ENCODE measurements at regions not wholly inside any gene's neighbourhood (a gene's known extent, or its start where the extent isn't known, plus 50 kb on each side); places are given as distances from the start of the nearest gene placed in this dataset.

DNA sequence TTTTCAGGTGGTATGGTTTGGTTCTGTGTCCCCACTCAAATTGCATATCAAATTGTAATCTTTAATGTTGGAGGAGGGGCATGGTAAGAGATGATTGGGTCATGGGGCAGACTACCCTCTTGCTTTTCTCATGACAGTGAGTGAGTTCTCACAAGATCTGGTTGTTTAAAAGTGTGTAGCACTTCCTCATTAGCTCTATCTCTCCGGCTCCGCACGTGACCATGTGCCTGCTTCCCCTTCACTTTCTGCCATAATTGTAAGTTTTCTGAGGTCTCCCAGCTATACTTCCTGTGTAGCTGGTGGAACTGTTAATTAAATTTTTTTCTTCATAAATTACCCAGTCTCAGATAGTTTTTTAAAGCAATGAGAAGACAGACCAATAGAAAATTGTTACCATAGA lies 843.2 kb downstream of the AMY1C start:
- DNase-seq (ENCODE audit: low read depth, low spot score) (no peak), FAIRE-seq (no peak)
- Histone ChIP-seq H2AFZ (ENCODE audit: low read depth, low read length) (no peak overlapping the region), H3K9me3 (replicated peaks; ENCODE audit: control insufficient read depth, insufficient read depth, low read length) (peaks cover 2% of the 10 kb centered on the region), H3K79me2 (ENCODE audit: control insufficient read depth, insufficient read depth, low read length) (no peaks in the 10 kb centered on the region), H3K9ac (replicated peaks; ENCODE audit: extremely low read depth, insufficient read depth, low read length) (no peak overlapping the region), H3K4me3 (replicated peaks in 1 of 3; ENCODE audit: insufficient read depth in 1 of 3, low read depth in 1 of 3, low read length in 3 of 3) (no peak overlapping the region), H3K9me1 (replicated peaks; ENCODE audit: control insufficient read depth, extremely low read depth, insufficient read depth, low read length) (no peaks in the 10 kb centered on the region), H3K27ac (ENCODE audit: insufficient read depth, low read depth, low read length) (no peak overlapping the region), H3K36me3 (ENCODE audit: control insufficient read depth in 2 of 2, extremely low read depth in 1 of 2, insufficient read depth in 2 of 2, low read length in 2 of 2) (no peaks in the 10 kb centered on the region), H3K27me3 (ENCODE audit: control insufficient read depth in 2 of 2, insufficient read depth in 2 of 2, low read length in 2 of 2) (no peaks in the 10 kb centered on the region), H3K4me1 (ENCODE audit: control insufficient read depth, extremely low read depth, insufficient read depth, low read length) (no peaks in the 10 kb centered on the region), H3K4me2 (ENCODE audit: insufficient read depth, low read length) (no peak overlapping the region), H4K20me1 (replicated peaks; ENCODE audit: control insufficient read depth, extremely low read depth, insufficient read depth, low read length) (no peaks in the 10 kb centered on the region)
- intact Hi-C loops (cut with micrococcal nuclease) (no loop called here), dilution Hi-C loops (cut with MboI; ENCODE audit: extremely low pct_ligation_motif_present, low sequenced_read_pairs) (no loop called here)
- CTCF ChIA-PET: no interaction called here
- POLR2A ChIA-PET: no interaction called here
- no TSS peak for BruUV-seq (replicated peaks)
- TF ChIP-seq EZH2 (IDR thresholded peaks at IDR 0.05; ENCODE audit: borderline replicate concordance, low read depth, low read length, severe bottlenecking) (no peak), POLR2A (IDR thresholded peaks at IDR 0.05; ENCODE audit: low read depth, low read length) (no peak), GATA2 (IDR thresholded peaks at IDR 0.05; ENCODE audit: insufficient read depth, insufficient read length, low read depth, low read length) (no peak), JUN (IDR thresholded peaks at IDR 0.05; ENCODE audit: borderline replicate concordance, insufficient read depth, insufficient read length, low read depth) (no peak), POLR2AphosphoS5 (IDR thresholded peaks at IDR 0.05; ENCODE audit: insufficient read depth, low read depth, low read length) (no peak), MYC (IDR thresholded peaks at IDR 0.05; ENCODE audit: low read depth, low read length) (no peak), FOS (IDR thresholded peaks at IDR 0.05; ENCODE audit: borderline replicate concordance, insufficient read depth, low read length) (no peak)
- TF ChIP-seq, protein P1, sequence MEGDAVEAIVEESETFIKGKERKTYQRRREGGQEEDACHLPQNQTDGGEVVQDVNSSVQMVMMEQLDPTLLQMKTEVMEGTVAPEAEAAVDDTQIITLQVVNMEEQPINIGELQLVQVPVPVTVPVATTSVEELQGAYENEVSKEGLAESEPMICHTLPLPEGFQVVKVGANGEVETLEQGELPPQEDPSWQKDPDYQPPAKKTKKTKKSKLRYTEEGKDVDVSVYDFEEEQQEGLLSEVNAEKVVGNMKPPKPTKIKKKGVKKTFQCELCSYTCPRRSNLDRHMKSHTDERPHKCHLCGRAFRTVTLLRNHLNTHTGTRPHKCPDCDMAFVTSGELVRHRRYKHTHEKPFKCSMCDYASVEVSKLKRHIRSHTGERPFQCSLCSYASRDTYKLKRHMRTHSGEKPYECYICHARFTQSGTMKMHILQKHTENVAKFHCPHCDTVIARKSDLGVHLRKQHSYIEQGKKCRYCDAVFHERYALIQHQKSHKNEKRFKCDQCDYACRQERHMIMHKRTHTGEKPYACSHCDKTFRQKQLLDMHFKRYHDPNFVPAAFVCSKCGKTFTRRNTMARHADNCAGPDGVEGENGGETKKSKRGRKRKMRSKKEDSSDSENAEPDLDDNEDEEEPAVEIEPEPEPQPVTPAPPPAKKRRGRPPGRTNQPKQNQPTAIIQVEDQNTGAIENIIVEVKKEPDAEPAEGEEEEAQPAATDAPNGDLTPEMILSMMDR (IDR thresholded peaks at IDR 0.05; ENCODE audit: extremely low read depth in 1 of 2, insufficient read depth in 1 of 2, low read depth in 1 of 2, low read length in 2 of 2): no peak
- TF ChIP-seq, protein P2, sequence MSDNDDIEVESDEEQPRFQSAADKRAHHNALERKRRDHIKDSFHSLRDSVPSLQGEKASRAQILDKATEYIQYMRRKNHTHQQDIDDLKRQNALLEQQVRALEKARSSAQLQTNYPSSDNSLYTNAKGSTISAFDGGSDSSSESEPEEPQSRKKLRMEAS (IDR thresholded peaks at IDR 0.05; ENCODE audit: insufficient read depth, insufficient read length): no peak

Data from endothelial cell of umbilical vein (primary cell).